GM12875 (cell line): ENCODE measurements at regions not wholly inside any gene's neighbourhood (a gene's known extent, or its start where the extent isn't known, plus 50 kb on each side); places are given as distances from the start of the nearest gene placed in this dataset.

Experiments
- H3K4me3 ChIP-seq: one replicate; pipeline ENCODE4 v1.5.1; 2011; ENCODE audit warnings: low read depth, low read length, control low read depth
- CTCF ChIP-seq: IDR thresholded peaks from 2 replicates; pipeline ENCODE4 v1.5.1; 2011; ENCODE audit warnings: low read depth, mild to moderate bottlenecking, control low read depth, inconsistent platforms, low read length, moderate library complexity, borderline replicate concordance; ENCODE audit not compliant: insufficient read depth

DNA sequence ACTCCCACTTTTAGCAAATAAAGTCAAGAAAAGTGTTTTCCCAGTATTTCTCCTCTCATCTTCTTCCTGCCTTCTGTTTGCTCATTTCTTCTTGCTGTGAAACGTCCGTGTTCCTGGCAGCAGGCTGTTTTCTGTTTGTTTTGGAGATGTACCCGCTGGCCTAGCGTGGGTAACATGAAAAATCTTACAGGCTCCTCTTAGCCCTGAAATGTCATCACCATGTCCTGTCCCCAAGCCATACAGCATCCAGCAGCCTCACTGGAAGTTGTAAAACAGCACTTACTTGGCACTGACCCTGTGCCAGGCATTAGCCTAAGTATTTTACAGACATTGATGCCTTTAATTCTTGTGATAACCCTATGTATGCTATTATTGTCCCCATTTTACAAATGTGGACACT, 371.1 kb downstream of the FOXA2 start:
- no peak for TF ChIP-seq CTCF
- H3K4me3 ChIP-seq: no peak overlapping the region

- no peak for TF ChIP-seq CTCF
- no peak overlapping the region for H3K4me3 ChIP-seq
These were observed 377.1 kb downstream of the FOXA2 start for GRCh38 chr20:22207280-22207679.

- no peak overlapping the region for H3K4me3 ChIP-seq
- no peak for TF ChIP-seq CTCF
These were observed 379.6 kb downstream of the FOXA2 start for GRCh38 chr20:22204801-22205200.

GRCh38 chr20:22182148-22182547, 402.2 kb downstream of the FOXA2 start:
- H3K4me3 ChIP-seq: no peak overlapping the region
- TF ChIP-seq CTCF: no peak

DNA sequence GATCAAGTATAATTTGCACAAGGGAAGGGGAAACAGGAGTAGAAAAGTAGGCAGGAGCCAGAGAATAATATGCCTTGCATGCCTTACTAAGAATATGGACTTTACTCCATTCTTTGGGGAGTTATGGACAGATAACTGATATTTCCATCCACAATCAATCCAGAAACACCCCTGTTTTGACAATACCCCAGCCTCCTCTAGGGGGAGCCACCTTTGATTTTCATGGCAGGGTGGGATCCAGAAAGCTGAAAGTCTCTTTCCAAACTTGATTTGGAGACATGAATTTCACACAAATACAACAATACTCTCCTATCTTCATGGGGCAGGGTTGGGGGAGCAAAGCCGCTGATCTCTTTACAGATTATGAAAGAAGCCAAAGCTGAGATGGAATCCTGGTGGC, 404.1 kb downstream of the FOXA2 start:
- H3K4me3 ChIP-seq: no peak overlapping the region
- TF ChIP-seq CTCF: peak; percentile 26; the same call in 1 of the 2 replicates

DNA sequence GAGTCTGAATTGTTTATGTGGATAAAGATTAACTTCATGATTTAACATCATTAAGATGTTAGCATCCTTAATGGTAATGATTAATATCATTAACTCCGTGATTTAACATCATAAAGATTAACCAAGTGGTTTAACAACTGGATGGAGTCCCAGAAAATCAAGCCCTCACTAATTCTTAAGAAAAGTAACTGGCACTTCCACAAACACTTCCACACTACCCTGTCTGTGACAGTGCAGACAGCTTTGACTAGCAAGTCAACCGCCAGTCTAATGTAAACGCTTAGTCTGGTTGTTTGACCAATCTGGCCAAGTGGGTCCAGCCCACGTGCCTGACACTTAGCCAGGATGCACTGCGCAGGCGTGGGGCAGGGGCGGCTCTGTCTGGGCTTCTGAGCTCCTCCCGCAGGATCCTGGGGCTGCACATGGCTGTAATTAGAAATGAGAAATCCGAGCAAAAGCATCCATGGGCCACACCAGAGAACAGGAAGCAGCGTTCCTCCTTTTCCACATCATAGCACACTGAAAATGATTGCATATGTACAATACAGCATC, 424.2 kb downstream of the FOXA2 start:
- no peak overlapping the region for H3K4me3 ChIP-seq
- no peak for TF ChIP-seq CTCF

GRCh38 chr20:22159276-22159675, 425.1 kb downstream of the FOXA2 start:
- no peak overlapping the region for H3K4me3 ChIP-seq
- no peak for TF ChIP-seq CTCF
